Common myeloid progenitor, CD34-positive (primary cell): ENCODE measurements at regions not wholly inside any gene's neighbourhood (a gene's known extent, or its start where the extent isn't known, plus 50 kb on each side); places are given as distances from the start of the nearest gene placed in this dataset.

ENCODE experiments used
- CTCF ChIA-PET: fragments of 350-600 bp; sonication (Branson Sonifier 250); formaldehyde crosslinking; loops from one replicate; lab custom pipeline; 2021; ENCODE audit warnings: antibody characterized with exemption; lab: Charles Lee
- POLR2A ChIA-PET: fragments of 350-600 bp; sonication (Branson Sonifier 250); formaldehyde crosslinking; loops from one replicate; lab custom pipeline; 2021; ENCODE audit warnings: antibody characterized with exemption; lab: Charles Lee
- DNase-seq, 3 donors: peaks; one replicate each; pipeline versions ENCODE4 v3.0.0 to v3.0.0-alpha.2; 2013
- H3K27ac ChIP-seq, 2 experiments: 1 replicate in 1 of 2; 2 replicates in 1 of 2; pipeline ENCODE4 v1.7.0; 2013; ENCODE audit warnings: inconsistent platforms in 2 of 2, low read length in 2 of 2, mild to moderate bottlenecking in 2 of 2, low read depth in 1 of 2, moderate library complexity in 1 of 2; ENCODE audit not compliant: severe bottlenecking in 2 of 2, insufficient read depth in 1 of 2, poor library complexity in 1 of 2
- H3K27me3 ChIP-seq, 5 experiments: replicated peaks in 2 of 5; 1 replicate in 3 of 5; 2 replicates in 2 of 5; pipeline versions ENCODE4 v1.6.1 to v1.7.0; 2013; ENCODE audit warnings: low read length in 4 of 5, mild to moderate bottlenecking in 2 of 5, moderate library complexity in 2 of 5, inconsistent platforms in 1 of 5; ENCODE audit not compliant: insufficient read depth in 5 of 5, control insufficient read depth in 4 of 5
- H3K36me3 ChIP-seq, 4 experiments: 1 replicate in 2 of 4; 2 replicates in 2 of 4; pipeline versions ENCODE4 v1.6.1 to v1.7.0; 2013; ENCODE audit warnings: low read length in 3 of 4, control low read depth in 1 of 4, mild to moderate bottlenecking in 1 of 4; ENCODE audit not compliant: control insufficient read depth in 4 of 4, insufficient read depth in 4 of 4
- H3K4me1 ChIP-seq, 4 experiments: 1 replicate in 3 of 4; 2 replicates in 1 of 4; pipeline versions ENCODE4 v1.6.1 to v1.7.1; 2013; ENCODE audit warnings: low read length in 3 of 4, mild to moderate bottlenecking in 3 of 4, control low read depth in 1 of 4, inconsistent platforms in 1 of 4, moderate library complexity in 1 of 4; ENCODE audit not compliant: control insufficient read depth in 4 of 4, insufficient read depth in 4 of 4; ENCODE audit errors: control extremely low read depth in 1 of 4
- H3K4me3 ChIP-seq, 7 experiments: 1 replicate in 4 of 7; 2 replicates in 3 of 7; pipeline versions ENCODE4 v1.5.1 to v1.7.0; 2013; ENCODE audit warnings: mild to moderate bottlenecking in 7 of 7, low read length in 6 of 7, moderate library complexity in 6 of 7, inconsistent platforms in 2 of 7, low read depth in 2 of 7, control low read depth in 1 of 7; ENCODE audit not compliant: insufficient read depth in 4 of 7, control insufficient read depth in 1 of 7; ENCODE audit errors: extremely low read depth in 1 of 7
- H3K9me3 ChIP-seq, 5 experiments: 1 replicate in 4 of 5; 2 replicates in 1 of 5; pipeline versions ENCODE4 v1.6.1 to v1.7.1; 2013; ENCODE audit warnings: low read length in 4 of 5, mild to moderate bottlenecking in 2 of 5, inconsistent platforms in 1 of 5, low read depth in 1 of 5, moderate library complexity in 1 of 5; ENCODE audit not compliant: control insufficient read depth in 4 of 5, insufficient read depth in 2 of 5; ENCODE audit errors: control extremely low read depth in 1 of 5
- WGBS: methylation state at CpG from one replicate; pipeline ENCODE4 v1.1.5; 2013; ENCODE audit not compliant: insufficient coverage; 5-methylcytosine and 5-hydroxymethylcytosine counted together

DNA sequence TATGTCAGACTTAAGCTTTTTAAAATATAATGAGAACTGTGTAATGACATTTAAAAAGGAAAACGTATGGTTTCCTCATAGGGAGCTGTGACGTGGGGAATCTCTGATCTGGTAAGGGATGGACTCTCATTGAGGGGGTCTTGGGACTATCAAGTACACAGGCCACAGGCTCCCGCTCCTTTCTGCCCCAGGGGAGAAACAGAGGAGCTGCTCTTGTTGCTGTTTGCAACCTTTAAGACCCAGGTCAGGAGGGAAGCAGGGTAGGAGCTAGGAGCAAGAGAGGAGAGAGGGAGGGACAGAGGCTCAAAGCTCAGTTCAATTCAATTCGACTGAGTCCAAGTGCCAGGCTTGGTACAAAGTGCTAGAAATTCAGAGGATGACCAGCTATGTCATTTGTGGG lies 185.1 kb upstream of the CSF3R start:
- no peaks in the 10 kb centered on the region for H3K4me1 ChIP-seq
- CTCF ChIA-PET: interaction anchor here (1.2 to 2.3 kb wide), 2 partner anchors 9 to 18 kb away, joined by 5 to 7 read pairs; no protein-coding TSS in a partner anchor
- POLR2A ChIA-PET: no interaction called here
- H3K36me3 ChIP-seq: no peaks in the 10 kb centered on the region
- no peak for DNase-seq
- H3K9me3 ChIP-seq: no peaks in the 10 kb centered on the region
- 80% methylated on average over 3 of the region's 4 CpGs for WGBS
- peaks cover 0 to 39% (median 10%) of the 10 kb centered on the region in 5 experiments for H3K27me3 ChIP-seq
- no peak overlapping the region for H3K27ac ChIP-seq
- no peak overlapping the region for H3K4me3 ChIP-seq

- POLR2A ChIA-PET: no interaction called here
- CTCF ChIA-PET: interaction anchor here (1.2 to 2.3 kb wide), 2 partner anchors 10 to 17 kb away, joined by 5 to 7 read pairs; no protein-coding TSS in a partner anchor
- H3K27me3 ChIP-seq: peaks cover 0 to 35% (median 8%) of the 10 kb centered on the region in 5 experiments
These were observed 184.5 kb upstream of the CSF3R start for GRCh38 chr1:36667256-36667655.

DNA sequence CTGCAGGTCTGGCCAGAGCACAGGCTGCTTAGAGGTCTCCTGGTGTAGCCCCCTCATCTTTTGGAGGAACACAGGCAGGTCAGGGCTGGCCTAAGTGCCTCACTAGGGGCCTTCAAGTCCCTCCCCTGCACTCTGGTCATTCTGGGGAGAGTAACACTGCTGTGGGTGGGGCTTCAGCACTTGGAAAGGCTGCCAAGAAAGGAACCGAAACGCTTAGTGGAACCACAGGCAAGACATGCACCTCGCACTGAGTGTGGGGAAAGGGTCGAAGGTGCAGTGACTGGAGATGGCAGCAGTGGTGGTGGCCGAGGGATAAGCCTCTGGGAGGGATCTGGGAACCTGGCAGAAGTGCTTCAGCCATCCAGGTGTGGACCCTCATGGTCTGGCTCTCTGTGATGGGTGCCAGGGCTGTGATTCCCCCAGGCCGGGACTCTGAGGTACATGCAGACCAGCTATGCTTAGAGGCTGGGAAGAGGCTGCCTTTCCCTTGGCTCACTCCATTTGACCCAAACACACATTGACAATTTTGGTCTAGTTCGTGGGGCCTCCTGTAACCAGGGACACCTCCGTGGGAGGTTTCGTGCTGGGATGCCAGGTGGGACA lies 182.9 kb upstream of the CSF3R start:
- no peaks in the 10 kb centered on the region for H3K9me3 ChIP-seq
- 94% methylated on average over 9 of the region's 9 CpGs for WGBS
- H3K36me3 ChIP-seq: no peaks in the 10 kb centered on the region
- H3K4me1 ChIP-seq: no peaks in the 10 kb centered on the region
- peaks cover 0 to 25% (median 8%) of the 10 kb centered on the region in 5 experiments for H3K27me3 ChIP-seq
- CTCF ChIA-PET: no interaction called here
- POLR2A ChIA-PET: no interaction called here
- no peak overlapping the region for H3K27ac ChIP-seq
- H3K4me3 ChIP-seq: no peak overlapping the region
- no peak for DNase-seq

More at GRCh38 chr1:36667256-36667655, 184.5 kb upstream of the CSF3R start:
- 80% methylated on average over 1 of the region's 3 CpGs for WGBS
- Histone ChIP-seq H3K4me3 (no peak overlapping the region), H3K36me3 (no peaks in the 10 kb centered on the region), H3K27ac (no peak overlapping the region), H3K4me1 (no peaks in the 10 kb centered on the region), H3K9me3 (no peaks in the 10 kb centered on the region)
- no peak for DNase-seq

- CTCF ChIA-PET: interaction anchor here (0.9 kb wide), 1 partner anchor 13 kb away, joined by 3 read pairs; no protein-coding TSS in a partner anchor
- H3K9me3 ChIP-seq: no peaks in the 10 kb centered on the region
- no peak overlapping the region for H3K27ac ChIP-seq
- H3K4me1 ChIP-seq: no peaks in the 10 kb centered on the region
- no peak overlapping the region for H3K4me3 ChIP-seq
- no peaks in the 10 kb centered on the region for H3K36me3 ChIP-seq
- H3K27me3 ChIP-seq: peaks cover 0 to 16% (median 6%) of the 10 kb centered on the region in 5 experiments
- DNase-seq: no peak
- POLR2A ChIA-PET: no interaction called here
- WGBS: 75% methylated on average over 9 of the region's 11 CpGs
These were observed 182.0 kb upstream of the CSF3R start for GRCh38 chr1:36664571-36665287.

DNA sequence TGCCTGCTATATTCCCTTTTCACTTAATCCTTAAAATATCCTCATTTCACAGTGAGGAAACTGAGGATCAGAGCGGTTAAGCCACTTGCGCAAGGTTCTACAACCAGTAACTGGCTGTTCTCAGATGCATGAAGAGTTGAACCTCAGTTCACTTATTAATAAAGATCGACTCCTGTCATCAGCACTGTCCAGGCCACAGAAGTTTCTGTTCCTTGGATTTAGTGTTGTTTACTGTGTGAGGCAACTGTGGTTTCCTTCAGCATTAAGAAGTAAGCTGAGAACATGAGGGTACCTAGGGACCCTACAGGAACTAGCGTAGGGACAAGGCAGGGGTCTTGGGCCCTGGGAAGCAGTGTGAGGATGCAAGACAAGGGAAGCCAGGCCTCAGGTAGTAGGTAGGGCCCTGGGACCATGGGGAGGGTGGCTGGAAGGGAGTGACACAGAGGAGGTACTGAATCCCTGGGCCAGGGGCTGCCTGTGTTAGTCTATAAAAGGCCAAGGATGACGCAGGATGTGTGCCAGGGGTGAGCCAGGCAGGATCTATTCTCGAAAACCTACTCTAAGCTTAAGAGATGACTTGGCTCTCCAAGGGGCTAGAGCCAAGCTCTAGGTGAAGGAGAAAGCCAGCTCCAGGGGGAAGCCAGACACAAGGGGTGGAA lies 181.2 kb upstream of the CSF3R start:
- ChIA-PET POLR2A (no interaction called here), CTCF (interaction anchor here (0.9 kb wide), 1 partner anchor 13 kb away, joined by 3 read pairs; no protein-coding TSS in a partner anchor)
- H3K27me3 ChIP-seq: peaks cover 0 to 13% (median 6%) of the 10 kb centered on the region in 5 experiments
- H3K36me3 ChIP-seq: no peaks in the 10 kb centered on the region
- H3K27ac ChIP-seq: no peak overlapping the region
- no peaks in the 10 kb centered on the region for H3K4me1 ChIP-seq
- no peak for DNase-seq
- H3K4me3 ChIP-seq: no peak overlapping the region
- 90% methylated on average over 6 of the region's 6 CpGs for whole genome bisulfite sequencing
- no peaks in the 10 kb centered on the region for H3K9me3 ChIP-seq

DNA sequence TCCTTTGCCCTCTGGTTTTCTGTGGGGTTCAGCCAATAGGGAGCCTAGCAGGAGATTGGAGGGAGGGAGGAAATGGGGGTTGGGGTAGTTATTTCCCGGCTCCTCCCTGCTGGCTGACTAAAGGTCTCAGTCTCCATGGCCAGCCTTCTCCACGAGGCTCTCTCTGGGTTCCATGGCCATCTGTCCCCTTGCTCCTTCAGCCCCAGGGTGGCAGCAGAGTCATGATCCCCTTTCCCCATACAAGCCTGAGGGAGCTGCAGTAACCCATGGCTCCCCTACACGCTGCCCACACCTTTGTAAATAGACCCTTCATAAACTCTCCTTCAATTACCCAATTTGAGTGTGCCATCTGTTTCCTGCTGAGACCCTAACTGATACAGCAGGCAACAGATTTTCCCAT lies 176.1 kb upstream of the CSF3R start:
- DNase-seq: no peak
- H3K27me3 ChIP-seq: peaks cover 0 to 13% (median 7%) of the 10 kb centered on the region in 5 experiments
- no peak overlapping the region for H3K27ac ChIP-seq
- WGBS: 38% methylated on average over 3 of the region's 3 CpGs
- no peaks in the 10 kb centered on the region for H3K36me3 ChIP-seq
- ChIA-PET CTCF (no interaction called here), POLR2A (no interaction called here)
- H3K9me3 ChIP-seq: no peaks in the 10 kb centered on the region
- H3K4me1 ChIP-seq: no peaks in the 10 kb centered on the region
- H3K4me3 ChIP-seq: no peak overlapping the region

DNA sequence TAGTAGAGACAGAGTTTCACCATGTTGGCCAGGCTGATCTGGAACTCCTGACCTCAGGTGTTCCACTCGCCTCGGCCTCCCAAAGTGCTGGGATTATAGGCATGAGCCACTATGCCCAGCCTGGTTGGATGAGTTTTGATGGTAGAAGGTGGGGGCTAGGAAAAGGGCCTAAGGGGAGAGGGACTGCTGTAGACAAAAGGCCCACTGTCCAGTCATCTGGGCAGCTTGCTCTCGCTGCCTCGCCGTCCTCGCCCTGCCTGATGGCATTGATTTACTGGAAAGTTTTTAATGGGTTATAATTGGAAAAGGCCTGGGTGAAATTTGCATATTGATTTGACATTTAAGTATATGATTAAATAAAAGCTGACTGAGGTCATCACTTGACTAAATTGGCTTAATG lies 175.1 kb upstream of the CSF3R start:
- no peak for DNase-seq
- H3K36me3 ChIP-seq: no peaks in the 10 kb centered on the region
- H3K9me3 ChIP-seq: no peaks in the 10 kb centered on the region
- ChIA-PET POLR2A (no interaction called here), CTCF (no interaction called here)
- H3K4me1 ChIP-seq: no peaks in the 10 kb centered on the region
- WGBS: 87% methylated on average over 4 of the region's 6 CpGs
- H3K27me3 ChIP-seq: peaks cover 0 to 13% (median 7%) of the 10 kb centered on the region in 5 experiments
- H3K27ac ChIP-seq: no peak overlapping the region
- no peak overlapping the region for H3K4me3 ChIP-seq
